Thyroid gland (tissue), 4 donors: ENCODE measurements at regions not wholly inside any gene's neighbourhood (a gene's known extent, or its start where the extent isn't known, plus 50 kb on each side); places are given as distances from the start of the nearest gene placed in this dataset.

Source experiments
- DNase-seq, 2 donors: peaks; one replicate each; pipeline ENCODE4 v3.0.0-alpha.2; 2019
- H3K27ac ChIP-seq, 3 donors: fragments of 200-600 bp; sonication (generic); 1 replicate in 2 of 3; 2 replicates in 1 of 3; pipeline ENCODE4 v1.5.1; 2016 to 2019; ENCODE audit warnings: mild to moderate bottlenecking in 1 of 3, moderate library complexity in 1 of 3
- H3K27me3 ChIP-seq: fragments of 200-600 bp; sonication (generic); one replicate; pipeline ENCODE4 v1.5.1; 2019
- H3K36me3 ChIP-seq, 2 donors: fragments of 200-600 bp; sonication (generic); one replicate each; pipeline ENCODE4 v1.5.1; 2016 to 2019
- H3K4me1 ChIP-seq, 2 donors: fragments of 200-600 bp; sonication (generic); one replicate each; pipeline ENCODE4 v1.5.1; 2017 to 2019
- H3K4me3 ChIP-seq, 3 donors: fragments of 200-600 bp; sonication (generic); replicated peaks in 1 of 3; 1 replicate in 2 of 3; 2 replicates in 1 of 3; pipeline ENCODE4 v1.5.1; 2016; ENCODE audit warnings: mild to moderate bottlenecking in 1 of 3
- H3K9me3 ChIP-seq: fragments of 200-600 bp; sonication (generic); one replicate; pipeline ENCODE4 v1.5.1; 2017
- CTCF ChIP-seq, 6 experiments: fragments of 200-600 bp in 3 of 6; fragments of 450-650 bp in 3 of 6; sonication (generic) in 3 of 6; IDR thresholded peaks; one replicate each; pipeline ENCODE4 v1.5.1; 2016 to 2019; ENCODE audit warnings: antibody characterized with exemption in 6 of 6, mild to moderate bottlenecking in 2 of 6, inconsistent platforms in 1 of 6, moderate library complexity in 1 of 6
- POLR2A ChIP-seq, 2 donors: fragments of 450-650 bp; IDR thresholded peaks; one replicate each; pipeline ENCODE4 v1.6.1; 2017; ENCODE audit warnings: antibody characterized with exemption in 2 of 2, mild to moderate bottlenecking in 2 of 2, moderate library complexity in 1 of 2
- WGBS, 2 donors: methylation state at CpG; one replicate each; pipeline ENCODE4 v1.1.5; 2017; 5-methylcytosine and 5-hydroxymethylcytosine counted together
- intact Hi-C: fragments of 100-400 bp; cut with DNase I; formaldehyde crosslinking; loops from one replicate; pipeline ENCODE4 v1.15.1; 2023

GRCh38 chr2:181357979-181358378, 99.2 kb upstream of the ITGA4 start:
- TF ChIP-seq POLR2A (IDR thresholded peaks at IDR 0.05) (no peak), CTCF (IDR thresholded peaks at IDR 0.05) (no peak)
- intact Hi-C loops = no loop called here
- no peak overlapping the region for H3K4me3 ChIP-seq

GRCh38 chr2:181362561-181362960, 94.6 kb upstream of the ITGA4 start:
- Histone ChIP-seq H3K4me3 (no peak overlapping the region), H3K36me3 (no peaks in the 10 kb centered on the region), H3K9me3 (no peaks in the 10 kb centered on the region), H3K27me3 (no peaks in the 10 kb centered on the region), H3K4me1 (no peaks in the 10 kb centered on the region), H3K27ac (no peak overlapping the region)
- no peak for TF ChIP-seq POLR2A (IDR thresholded peaks at IDR 0.05)
- no peak for TF ChIP-seq CTCF (IDR thresholded peaks at IDR 0.05)
- intact Hi-C loops = no loop called here
- DNase-seq = no peak
- WGBS, 2 donors = 85% methylated on average over 3 of the region's 3 CpGs

More at GRCh38 chr2:181357979-181358378, 99.2 kb upstream of the ITGA4 start:
- no peak for DNase-seq
- Histone ChIP-seq H3K27ac (no peak overlapping the region), H3K36me3 (no peaks in the 10 kb centered on the region), H3K9me3 (no peaks in the 10 kb centered on the region), H3K4me1 (no peaks in the 10 kb centered on the region), H3K27me3 (no peaks in the 10 kb centered on the region)

- no peaks in the 10 kb centered on the region for H3K27me3 ChIP-seq
- no peaks in the 10 kb centered on the region for H3K9me3 ChIP-seq
- H3K36me3 ChIP-seq = no peaks in the 10 kb centered on the region
- H3K27ac ChIP-seq = no peak overlapping the region
- intact Hi-C loops = no loop called here
- TF ChIP-seq POLR2A (IDR thresholded peaks at IDR 0.05) = no peak
- TF ChIP-seq CTCF (IDR thresholded peaks at IDR 0.05) = no peak
- H3K4me3 ChIP-seq = no peak overlapping the region
- H3K4me1 ChIP-seq = no peaks in the 10 kb centered on the region
- no peak for DNase-seq
Observed at GRCh38 chr2:181363164-181363563, 94.0 kb upstream of the ITGA4 start.

- no peaks in the 10 kb centered on the region for H3K27me3 ChIP-seq
- intact Hi-C loops = no loop called here
- no peak for DNase-seq
- no peaks in the 10 kb centered on the region for H3K4me1 ChIP-seq
- 85 to 86% methylated on average over 8 of the region's 8 CpGs for WGBS, 2 donors
- H3K4me3 ChIP-seq = no peak overlapping the region
- no peaks in the 10 kb centered on the region for H3K36me3 ChIP-seq
- H3K27ac ChIP-seq = no peak overlapping the region
- TF ChIP-seq CTCF (IDR thresholded peaks at IDR 0.05) (no peak), POLR2A (IDR thresholded peaks at IDR 0.05) (no peak)
- H3K9me3 ChIP-seq = no peaks in the 10 kb centered on the region
Observed at GRCh38 chr2:181364492-181365170, 92.6 kb upstream of the ITGA4 start.

GRCh38 chr2:181366675-181367175, 90.5 kb upstream of the ITGA4 start:
- intact Hi-C loops = no loop called here
- H3K4me3 ChIP-seq = no peak overlapping the region
- H3K9me3 ChIP-seq = no peaks in the 10 kb centered on the region
- H3K27ac ChIP-seq = no peak overlapping the region
- TF ChIP-seq POLR2A (IDR thresholded peaks at IDR 0.05) (no peak), CTCF (IDR thresholded peaks at IDR 0.05) (no peak)
- 84 to 94% methylated on average over 4 of the region's 4 CpGs for WGBS, 2 donors
- H3K36me3 ChIP-seq = no peaks in the 10 kb centered on the region
- no peaks in the 10 kb centered on the region for H3K4me1 ChIP-seq
- H3K27me3 ChIP-seq = no peaks in the 10 kb centered on the region
- DNase-seq = no peak
